Activated naive CD4-positive, alpha-beta T cell treated with anti-CD3 and anti-CD28 coated beads, Interleukin-2, amount 50 U/mL, for 24 hours (primary cell): ENCODE measurements at regions not wholly inside any gene's neighbourhood (a gene's known extent, or its start where the extent isn't known, plus 50 kb on each side); places are given as distances from the start of the nearest gene placed in this dataset.
"Not testable (repeated sequence)": the region's sequence is repeated elsewhere in the genome, so short reads cannot be mapped to it uniquely, and the experiment has no call there.

ENCODE experiments used
- H3K27ac Mint-ChIP-seq: one replicate; pipeline ENCODE4 v1.8.0; 2021; ENCODE audit warnings: mild to moderate bottlenecking, mixed read lengths
- H3K27me3 Mint-ChIP-seq: one replicate; pipeline ENCODE4 v1.8.0; 2021; ENCODE audit warnings: mixed read lengths
- H3K36me3 Mint-ChIP-seq: one replicate; pipeline ENCODE4 v1.8.0; 2021; ENCODE audit warnings: mixed read lengths
- H3K4me1 Mint-ChIP-seq: one replicate; pipeline ENCODE4 v1.8.0; 2021; ENCODE audit warnings: mixed read lengths
- H3K4me3 Mint-ChIP-seq: one replicate; pipeline ENCODE4 v1.8.0; 2021; ENCODE audit warnings: mild to moderate bottlenecking, mixed read lengths
- H3K9me3 Mint-ChIP-seq: one replicate; pipeline ENCODE4 v1.8.0; 2021; ENCODE audit warnings: mixed read lengths

- Mint-ChIP-seq H3K4me1 (no peaks in the 10 kb centered on the region), H3K4me3 (no peak overlapping the region), H3K27me3 (no peaks in the 10 kb centered on the region), H3K36me3 (no peaks in the 10 kb centered on the region), H3K27ac (no peak overlapping the region), H3K9me3 (no peaks in the 10 kb centered on the region)
Measured at GRCh38 chr12:84069198-84069597, 843.4 kb downstream of the SLC6A15 start.

GRCh38 chr12:84058136-84058535, 854.5 kb downstream of the SLC6A15 start:
- Mint-ChIP-seq H3K27ac (no peak overlapping the region), H3K9me3 (no peaks in the 10 kb centered on the region), H3K27me3 (no peaks in the 10 kb centered on the region), H3K4me3 (no peak overlapping the region), H3K36me3 (no peaks in the 10 kb centered on the region), H3K4me1 (no peaks in the 10 kb centered on the region)

- Mint-ChIP-seq H3K27ac (no peak overlapping the region), H3K27me3 (no peaks in the 10 kb centered on the region), H3K9me3 (no peaks in the 10 kb centered on the region), H3K36me3 (no peaks in the 10 kb centered on the region), H3K4me1 (no peaks in the 10 kb centered on the region), H3K4me3 (no peak overlapping the region)
Measured at GRCh38 chr12:84054811-84055210, 857.8 kb downstream of the SLC6A15 start.

GRCh38 chr12:84047881-84048280, 864.7 kb downstream of the SLC6A15 start:
- Mint-ChIP-seq H3K4me1 (no peaks in the 10 kb centered on the region), H3K27me3 (no peaks in the 10 kb centered on the region), H3K9me3 (no peaks in the 10 kb centered on the region), H3K27ac (no peak overlapping the region), H3K36me3 (no peaks in the 10 kb centered on the region), H3K4me3 (no peak overlapping the region)

GRCh38 chr12:84046859-84047258, 865.7 kb downstream of the SLC6A15 start:
- Mint-ChIP-seq H3K27ac (no peak overlapping the region), H3K4me1 (no peaks in the 10 kb centered on the region), H3K36me3 (no peaks in the 10 kb centered on the region), H3K4me3 (no peak overlapping the region), H3K9me3 (no peaks in the 10 kb centered on the region), H3K27me3 (no peaks in the 10 kb centered on the region)

- no peaks in the 10 kb centered on the region for H3K9me3 Mint-ChIP-seq
- no peaks in the 10 kb centered on the region for H3K27me3 Mint-ChIP-seq
- H3K27ac Mint-ChIP-seq = no peak overlapping the region
- no peaks in the 10 kb centered on the region for H3K36me3 Mint-ChIP-seq
- no peaks in the 10 kb centered on the region for H3K4me1 Mint-ChIP-seq
- no peak overlapping the region for H3K4me3 Mint-ChIP-seq
Measured at GRCh38 chr12:84043355-84043754, 869.2 kb downstream of the SLC6A15 start.

- no peaks in the 10 kb centered on the region for H3K9me3 Mint-ChIP-seq
- H3K27ac Mint-ChIP-seq = no peak overlapping the region
- H3K4me1 Mint-ChIP-seq = no peaks in the 10 kb centered on the region
- H3K27me3 Mint-ChIP-seq = no peaks in the 10 kb centered on the region
- H3K36me3 Mint-ChIP-seq = no peaks in the 10 kb centered on the region
- no peak overlapping the region for H3K4me3 Mint-ChIP-seq
Measured at GRCh38 chr12:84038242-84038641, 874.4 kb downstream of the SLC6A15 start.

- no peak overlapping the region for H3K27ac Mint-ChIP-seq
- no peaks in the 10 kb centered on the region for H3K9me3 Mint-ChIP-seq
- H3K4me1 Mint-ChIP-seq = no peaks in the 10 kb centered on the region
- no peaks in the 10 kb centered on the region for H3K36me3 Mint-ChIP-seq
- no peak overlapping the region for H3K4me3 Mint-ChIP-seq
- H3K27me3 Mint-ChIP-seq = no peaks in the 10 kb centered on the region
Measured at GRCh38 chr12:84036912-84037311, 875.7 kb downstream of the SLC6A15 start.

GRCh38 chr12:84035766-84036165, 876.8 kb downstream of the SLC6A15 start:
- H3K27me3 Mint-ChIP-seq = no peaks in the 10 kb centered on the region
- no peak overlapping the region for H3K27ac Mint-ChIP-seq
- H3K4me3 Mint-ChIP-seq = no peak overlapping the region
- no peaks in the 10 kb centered on the region for H3K36me3 Mint-ChIP-seq
- H3K4me1 Mint-ChIP-seq = no peaks in the 10 kb centered on the region
- H3K9me3 Mint-ChIP-seq = no peaks in the 10 kb centered on the region

- Mint-ChIP-seq H3K27ac (no peak overlapping the region), H3K4me3 (no peak overlapping the region), H3K27me3 (no peaks in the 10 kb centered on the region), H3K36me3 (no peaks in the 10 kb centered on the region), H3K4me1 (no peaks in the 10 kb centered on the region), H3K9me3 (no peaks in the 10 kb centered on the region)
Measured at GRCh38 chr12:84034871-84035270, 877.7 kb downstream of the SLC6A15 start.

GRCh38 chr12:84033162-84033561, 879.4 kb downstream of the SLC6A15 start:
- Mint-ChIP-seq H3K4me3 (no peak overlapping the region), H3K4me1 (no peaks in the 10 kb centered on the region), H3K27me3 (no peaks in the 10 kb centered on the region), H3K36me3 (no peaks in the 10 kb centered on the region), H3K9me3 (no peaks in the 10 kb centered on the region), H3K27ac (no peak overlapping the region)

- H3K4me3 Mint-ChIP-seq, H3K27me3 Mint-ChIP-seq, H3K27ac Mint-ChIP-seq, H3K4me1 Mint-ChIP-seq, H3K36me3 Mint-ChIP-seq: not testable (repeated sequence)
- peaks cover 18% of the 10 kb centered on the region for H3K9me3 Mint-ChIP-seq
Measured at GRCh38 chr12:84018556-84019179, 893.9 kb downstream of the SLC6A15 start.

- no peaks in the 10 kb centered on the region for H3K36me3 Mint-ChIP-seq
- H3K27me3 Mint-ChIP-seq = no peaks in the 10 kb centered on the region
- H3K4me3 Mint-ChIP-seq = no peak overlapping the region
- peaks cover 18% of the 10 kb centered on the region for H3K9me3 Mint-ChIP-seq
- H3K4me1 Mint-ChIP-seq = no peaks in the 10 kb centered on the region
- H3K27ac Mint-ChIP-seq = no peak overlapping the region
Measured at GRCh38 chr12:84016956-84017355, 895.6 kb downstream of the SLC6A15 start.

- no peak overlapping the region for H3K4me3 Mint-ChIP-seq
- no peaks in the 10 kb centered on the region for H3K27me3 Mint-ChIP-seq
- H3K4me1 Mint-ChIP-seq = no peaks in the 10 kb centered on the region
- H3K9me3 Mint-ChIP-seq = peaks cover 10% of the 10 kb centered on the region
- H3K36me3 Mint-ChIP-seq = no peaks in the 10 kb centered on the region
- H3K27ac Mint-ChIP-seq = no peak overlapping the region
Measured at GRCh38 chr12:83997423-83997822, 915.2 kb downstream of the SLC6A15 start.

- Mint-ChIP-seq H3K36me3 (no peaks in the 10 kb centered on the region), H3K9me3 (peaks cover 10% of the 10 kb centered on the region), H3K4me1 (no peaks in the 10 kb centered on the region), H3K27me3 (no peaks in the 10 kb centered on the region), H3K4me3 (no peak overlapping the region), H3K27ac (no peak overlapping the region)
Measured at GRCh38 chr12:83996671-83997070, 915.9 kb downstream of the SLC6A15 start.

GRCh38 chr12:83985084-83985483, 927.5 kb downstream of the SLC6A15 start:
- Mint-ChIP-seq H3K27me3 (no peaks in the 10 kb centered on the region), H3K4me1 (no peaks in the 10 kb centered on the region), H3K4me3 (no peak overlapping the region), H3K36me3 (no peaks in the 10 kb centered on the region), H3K9me3 (no peaks in the 10 kb centered on the region), H3K27ac (no peak overlapping the region)

GRCh38 chr12:83980398-83980797, 932.2 kb downstream of the SLC6A15 start:
- H3K27ac Mint-ChIP-seq = no peak overlapping the region
- H3K4me3 Mint-ChIP-seq = no peak overlapping the region
- no peaks in the 10 kb centered on the region for H3K27me3 Mint-ChIP-seq
- peaks cover 9% of the 10 kb centered on the region for H3K9me3 Mint-ChIP-seq
- no peaks in the 10 kb centered on the region for H3K4me1 Mint-ChIP-seq
- no peaks in the 10 kb centered on the region for H3K36me3 Mint-ChIP-seq
